Activated CD8-positive, alpha-beta memory T cell treated with anti-CD3 and anti-CD28 coated beads, Interleukin-2, amount 10 ng/mL, durations not matched to agents 7 days and 5 days (primary cell): ENCODE measurements at regions not wholly inside any gene's neighbourhood (a gene's known extent, or its start where the extent isn't known, plus 50 kb on each side); places are given as distances from the start of the nearest gene placed in this dataset.

Experiments
- ATAC-seq: fragments of 150-1000 bp; cut with Tn5 transposase; one replicate; pipeline ENCODE4 v1.10.0; 2021; ENCODE audit warnings: moderate library complexity
- CTCF ChIA-PET: fragments of 350-600 bp; sonication (Branson Sonifier 250); formaldehyde crosslinking; loops from one replicate; lab custom pipeline; 2021; ENCODE audit warnings: antibody characterized with exemption; lab: Charles Lee
- DNase-seq: peaks from one replicate; pipeline ENCODE4 v3.0.0-alpha.2; 2020
- H3K27ac Mint-ChIP-seq: one replicate; pipeline ENCODE4 v1.8.0; 2021; ENCODE audit warnings: mild to moderate bottlenecking, mixed read lengths
- H3K27me3 Mint-ChIP-seq: one replicate; pipeline ENCODE4 v1.8.0; 2021; ENCODE audit warnings: mixed read lengths
- H3K36me3 Mint-ChIP-seq: one replicate; pipeline ENCODE4 v1.8.0; 2021; ENCODE audit warnings: mild to moderate bottlenecking, mixed read lengths
- H3K4me1 Mint-ChIP-seq: one replicate; pipeline ENCODE4 v1.8.0; 2021; ENCODE audit warnings: mixed read lengths
- H3K4me3 Mint-ChIP-seq: one replicate; pipeline ENCODE4 v1.8.0; 2021; ENCODE audit warnings: mild to moderate bottlenecking, moderate library complexity, mixed read lengths
- H3K9me3 Mint-ChIP-seq: one replicate; pipeline ENCODE4 v1.8.0; 2022; ENCODE audit warnings: low read depth, mixed read lengths

GRCh38 chr5:145708169-145708568 lies 127.0 kb downstream of the PRELID2 start:
- Mint-ChIP-seq H3K9me3 (no peaks in the 10 kb centered on the region), H3K27me3 (no peaks in the 10 kb centered on the region), H3K4me3 (no peak overlapping the region), H3K36me3 (no peaks in the 10 kb centered on the region), H3K27ac (no peak overlapping the region), H3K4me1 (no peaks in the 10 kb centered on the region)
- CTCF ChIA-PET, result no interaction called here
- DNase-seq (no peak), ATAC-seq (no peak)

- Mint-ChIP-seq H3K4me3 (no peak overlapping the region), H3K27ac (no peak overlapping the region), H3K4me1 (no peaks in the 10 kb centered on the region), H3K36me3 (no peaks in the 10 kb centered on the region), H3K9me3 (no peaks in the 10 kb centered on the region), H3K27me3 (no peaks in the 10 kb centered on the region)
- no peak for DNase-seq
- CTCF ChIA-PET, result no interaction called here
- no peak for ATAC-seq
Measured at GRCh38 chr5:145704724-145705123, 130.4 kb downstream of the PRELID2 start.

- H3K4me3 Mint-ChIP-seq, result no peak overlapping the region
- ATAC-seq, result no peak
- no peak for DNase-seq
- no peaks in the 10 kb centered on the region for H3K4me1 Mint-ChIP-seq
- H3K27ac Mint-ChIP-seq, result no peak overlapping the region
- no peaks in the 10 kb centered on the region for H3K36me3 Mint-ChIP-seq
- no peaks in the 10 kb centered on the region for H3K9me3 Mint-ChIP-seq
- H3K27me3 Mint-ChIP-seq, result no peaks in the 10 kb centered on the region
- CTCF ChIA-PET, result no interaction called here
Measured at GRCh38 chr5:145703856-145704255, 131.3 kb downstream of the PRELID2 start.

GRCh38 chr5:145701404-145701803 lies 133.7 kb downstream of the PRELID2 start:
- no peaks in the 10 kb centered on the region for H3K4me1 Mint-ChIP-seq
- ATAC-seq (no peak), DNase-seq (no peak)
- H3K9me3 Mint-ChIP-seq, result no peaks in the 10 kb centered on the region
- H3K4me3 Mint-ChIP-seq, result no peak overlapping the region
- H3K36me3 Mint-ChIP-seq, result no peaks in the 10 kb centered on the region
- CTCF ChIA-PET, result no interaction called here
- H3K27ac Mint-ChIP-seq, result no peak overlapping the region
- H3K27me3 Mint-ChIP-seq, result no peaks in the 10 kb centered on the region

- Mint-ChIP-seq H3K4me3 (no peak overlapping the region), H3K27ac (no peak overlapping the region), H3K36me3 (no peaks in the 10 kb centered on the region), H3K9me3 (no peaks in the 10 kb centered on the region), H3K4me1 (no peaks in the 10 kb centered on the region), H3K27me3 (no peaks in the 10 kb centered on the region)
- DNase-seq (no peak), ATAC-seq (no peak)
- CTCF ChIA-PET, result no interaction called here
Measured at GRCh38 chr5:145699846-145700245, 135.3 kb downstream of the PRELID2 start.

GRCh38 chr5:145697251-145697990 lies 137.7 kb downstream of the PRELID2 start:
- Mint-ChIP-seq H3K9me3 (no peaks in the 10 kb centered on the region), H3K27me3 (no peaks in the 10 kb centered on the region), H3K4me1 (no peaks in the 10 kb centered on the region), H3K4me3 (no peak overlapping the region), H3K36me3 (no peaks in the 10 kb centered on the region), H3K27ac (no peak overlapping the region)
- ATAC-seq, result no peak
- CTCF ChIA-PET, result interaction anchor here (0.7 to 1.1 kb wide), 3 partner anchors 10 to 128 kb away, joined by 3 to 4 read pairs (median 4); no protein-coding TSS in a partner anchor
- DNase-seq, result peak; percentile 43

GRCh38 chr5:145689235-145689634 lies 145.9 kb downstream of the PRELID2 start:
- Mint-ChIP-seq H3K36me3 (no peaks in the 10 kb centered on the region), H3K4me3 (no peak overlapping the region), H3K27ac (no peak overlapping the region), H3K4me1 (no peaks in the 10 kb centered on the region), H3K27me3 (no peaks in the 10 kb centered on the region), H3K9me3 (no peaks in the 10 kb centered on the region)
- no peak for ATAC-seq
- DNase-seq, result no peak
- CTCF ChIA-PET, result no interaction called here

- H3K27me3 Mint-ChIP-seq, result no peaks in the 10 kb centered on the region
- H3K36me3 Mint-ChIP-seq, result no peaks in the 10 kb centered on the region
- H3K4me1 Mint-ChIP-seq, result no peaks in the 10 kb centered on the region
- no peak overlapping the region for H3K4me3 Mint-ChIP-seq
- H3K9me3 Mint-ChIP-seq, result no peaks in the 10 kb centered on the region
- CTCF ChIA-PET, result no interaction called here
- no peak for ATAC-seq
- no peak for DNase-seq
- no peak overlapping the region for H3K27ac Mint-ChIP-seq
Measured at GRCh38 chr5:145687943-145688342, 147.2 kb downstream of the PRELID2 start.

- no peaks in the 10 kb centered on the region for H3K36me3 Mint-ChIP-seq
- DNase-seq, result no peak
- no peaks in the 10 kb centered on the region for H3K27me3 Mint-ChIP-seq
- H3K4me1 Mint-ChIP-seq, result no peaks in the 10 kb centered on the region
- CTCF ChIA-PET, result no interaction called here
- H3K27ac Mint-ChIP-seq, result no peak overlapping the region
- no peaks in the 10 kb centered on the region for H3K9me3 Mint-ChIP-seq
- ATAC-seq, result no peak
- no peak overlapping the region for H3K4me3 Mint-ChIP-seq
Measured at GRCh38 chr5:145685417-145685816, 149.7 kb downstream of the PRELID2 start.

GRCh38 chr5:145683431-145683830 lies 151.7 kb downstream of the PRELID2 start:
- Mint-ChIP-seq H3K4me3 (no peak overlapping the region), H3K27me3 (no peaks in the 10 kb centered on the region), H3K27ac (no peak overlapping the region), H3K36me3 (no peaks in the 10 kb centered on the region), H3K9me3 (no peaks in the 10 kb centered on the region), H3K4me1 (no peaks in the 10 kb centered on the region)
- CTCF ChIA-PET, result no interaction called here
- ATAC-seq (no peak), DNase-seq (no peak)

- Mint-ChIP-seq H3K4me1 (no peaks in the 10 kb centered on the region), H3K27ac (no peak overlapping the region), H3K36me3 (no peaks in the 10 kb centered on the region), H3K4me3 (no peak overlapping the region), H3K9me3 (no peaks in the 10 kb centered on the region), H3K27me3 (no peaks in the 10 kb centered on the region)
- no peak for ATAC-seq
- DNase-seq, result no peak
- CTCF ChIA-PET, result interaction anchor here (0.7 to 1.2 kb wide), 4 partner anchors 10 to 146 kb away, joined by 3 to 4 read pairs (median 3); no protein-coding TSS in a partner anchor
Measured at GRCh38 chr5:145682197-145682899, 152.8 kb downstream of the PRELID2 start.

- no peaks in the 10 kb centered on the region for H3K36me3 Mint-ChIP-seq
- no peaks in the 10 kb centered on the region for H3K27me3 Mint-ChIP-seq
- H3K4me3 Mint-ChIP-seq, result no peak overlapping the region
- no peak overlapping the region for H3K27ac Mint-ChIP-seq
- peak; percentile 48 for DNase-seq
- CTCF ChIA-PET, result interaction anchor here (0.7 to 1.2 kb wide), 4 partner anchors 9 to 147 kb away, joined by 3 to 4 read pairs (median 3); no protein-coding TSS in a partner anchor
- ATAC-seq, result peak; percentile 61
- no peaks in the 10 kb centered on the region for H3K4me1 Mint-ChIP-seq
- no peaks in the 10 kb centered on the region for H3K9me3 Mint-ChIP-seq
Measured at GRCh38 chr5:145681686-145682085, 153.5 kb downstream of the PRELID2 start.

GRCh38 chr5:145681216-145681615 lies 153.9 kb downstream of the PRELID2 start:
- H3K36me3 Mint-ChIP-seq, result no peaks in the 10 kb centered on the region
- no peak overlapping the region for H3K4me3 Mint-ChIP-seq
- H3K27me3 Mint-ChIP-seq, result no peaks in the 10 kb centered on the region
- CTCF ChIA-PET, result interaction anchor here (0.7 to 1.6 kb wide), 5 partner anchors 9 to 147 kb away, joined by 3 to 6 read pairs (median 3); no protein-coding TSS in a partner anchor
- no peak overlapping the region for H3K27ac Mint-ChIP-seq
- ATAC-seq (no peak), DNase-seq (no peak)
- no peaks in the 10 kb centered on the region for H3K4me1 Mint-ChIP-seq
- no peaks in the 10 kb centered on the region for H3K9me3 Mint-ChIP-seq

- Mint-ChIP-seq H3K4me3 (no peak overlapping the region), H3K4me1 (no peaks in the 10 kb centered on the region), H3K36me3 (no peaks in the 10 kb centered on the region), H3K27me3 (no peaks in the 10 kb centered on the region), H3K27ac (no peak overlapping the region), H3K9me3 (no peaks in the 10 kb centered on the region)
- CTCF ChIA-PET, result interaction anchor here (0.6 to 1.6 kb wide), 5 partner anchors 12 to 1477 kb away, joined by 3 to 6 read pairs (median 3); no protein-coding TSS in a partner anchor
- ATAC-seq (no peak), DNase-seq (no peak)
Measured at GRCh38 chr5:145680767-145681166, 154.4 kb downstream of the PRELID2 start.
